Fibroblast of lung (primary cell): ENCODE measurements at regions not wholly inside any gene's neighbourhood (a gene's known extent, or its start where the extent isn't known, plus 50 kb on each side); places are given as distances from the start of the nearest gene placed in this dataset.
A peak's percentile ranks its signal among the peaks of the same experiment; 100 is the strongest.

Experiments used
- DNase-seq, 2 donors: peaks; one replicate each; pipeline versions ENCODE4 v3.0.0 to v3.0.0-alpha.2; 2010; ENCODE audit warnings: low read depth in 2 of 2
- H2AFZ ChIP-seq: 2 replicates; pipeline ENCODE4 v1.5.1; 2012; ENCODE audit warnings: low read length, control low read depth, inconsistent platforms
- H3K27ac ChIP-seq: 2 replicates; pipeline ENCODE4 v1.5.1; 2011; ENCODE audit warnings: low read length, control low read depth; ENCODE audit not compliant: insufficient read depth
- H3K27me3 ChIP-seq: 2 replicates; pipeline ENCODE4 v1.5.1; 2011; ENCODE audit warnings: mild to moderate bottlenecking, low read length; ENCODE audit not compliant: control insufficient read depth, insufficient read depth
- H3K36me3 ChIP-seq: 2 replicates; pipeline ENCODE4 v1.5.1; 2011; ENCODE audit warnings: low read length; ENCODE audit not compliant: control insufficient read depth, insufficient read depth
- H3K4me1 ChIP-seq: 2 replicates; pipeline ENCODE4 v1.5.1; 2011; ENCODE audit warnings: low read length; ENCODE audit not compliant: control insufficient read depth, insufficient read depth; ENCODE audit errors: extremely low read depth
- H3K4me2 ChIP-seq: 2 replicates; pipeline ENCODE4 v1.5.1; 2011; ENCODE audit warnings: low read length, control low read depth; ENCODE audit not compliant: insufficient read depth; ENCODE audit errors: extremely low read depth
- H3K4me3 ChIP-seq, 4 experiments: fragments of 200-600 bp in 1 of 4; sonication (generic) in 1 of 4; replicated peaks in 1 of 4; 2 replicates each; pipeline ENCODE4 v1.5.1; 2011 to 2016; ENCODE audit warnings: low read length in 4 of 4, low read depth in 3 of 4, mild to moderate bottlenecking in 3 of 4, control low read depth in 2 of 4, inconsistent platforms in 1 of 4, mixed read lengths in 1 of 4; ENCODE audit not compliant: insufficient read depth in 1 of 4; ENCODE audit errors: control extremely low read depth in 1 of 4
- H3K79me2 ChIP-seq: 2 replicates; pipeline ENCODE4 v1.5.1; 2012; ENCODE audit warnings: mild to moderate bottlenecking, low read length, inconsistent platforms; ENCODE audit not compliant: control insufficient read depth, insufficient read depth
- H3K9ac ChIP-seq: 2 replicates; pipeline ENCODE4 v1.5.1; 2011; ENCODE audit warnings: mild to moderate bottlenecking, low read length, control low read depth; ENCODE audit not compliant: insufficient read depth
- H3K9me3 ChIP-seq: 2 replicates; pipeline ENCODE4 v1.5.1; 2012; ENCODE audit warnings: low read depth, low read length; ENCODE audit not compliant: control insufficient read depth, insufficient read depth
- H4K20me1 ChIP-seq: 2 replicates; pipeline ENCODE4 v1.5.1; 2011; ENCODE audit warnings: low read length; ENCODE audit not compliant: control insufficient read depth, insufficient read depth; ENCODE audit errors: extremely low read depth
- CTCF ChIP-seq, 2 donors: IDR thresholded peaks in 1 of 2; conservative IDR thresholded peaks in 1 of 2; 1 replicate in 1 of 2; 2 replicates in 1 of 2; pipeline ENCODE4 v1.5.1; 2011 to 2012; ENCODE audit warnings: low read length in 2 of 2, control low read depth in 1 of 2, inconsistent platforms in 1 of 2, low read depth in 1 of 2, mild to moderate bottlenecking in 1 of 2
- EZH2 ChIP-seq: IDR thresholded peaks from 2 replicates; pipeline ENCODE4 v1.5.1; 2012; ENCODE audit warnings: low read length, control low read depth, mild to moderate bottlenecking; ENCODE audit errors: missing control alignments

DNA sequence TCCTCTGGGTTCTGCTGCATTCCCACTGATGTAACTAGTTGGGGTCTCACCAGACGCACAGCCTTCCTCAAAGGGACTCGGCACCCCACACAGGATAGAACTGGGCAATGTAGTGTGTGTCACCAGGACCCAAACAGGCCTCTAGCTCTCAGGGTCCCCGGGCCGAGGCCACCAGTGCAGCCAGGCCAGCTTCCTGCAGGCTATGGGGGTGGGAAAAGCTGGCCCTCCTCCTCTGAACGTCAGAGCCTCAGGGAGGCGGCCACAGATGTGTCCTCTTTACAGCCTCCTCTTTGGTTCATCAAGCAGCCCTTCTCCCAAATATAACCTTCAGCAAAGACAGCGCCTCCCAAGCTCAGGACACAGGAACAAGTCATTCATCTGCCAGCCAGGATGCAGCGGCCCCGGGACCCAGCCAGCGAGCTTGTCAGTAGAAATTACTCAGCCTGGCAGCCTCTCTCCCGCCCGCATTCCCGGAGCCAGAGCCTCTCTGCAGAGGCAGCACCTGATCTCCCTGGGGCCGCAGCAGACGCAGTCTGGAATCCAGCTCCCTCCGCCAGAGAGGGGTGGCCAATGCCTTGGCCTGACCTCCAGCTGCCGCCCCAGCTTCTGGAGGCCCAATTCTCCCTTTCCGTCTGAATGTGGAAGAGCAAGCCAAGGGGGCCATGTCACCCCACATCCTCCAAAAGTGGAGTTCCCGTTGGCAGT, 288.5 kb downstream of the FBXW7 start:
- no peak overlapping the region for H3K9ac ChIP-seq
- H3K27ac ChIP-seq = no peak overlapping the region
- H3K4me1 ChIP-seq = no peaks in the 10 kb centered on the region
- H2AFZ ChIP-seq = no peak overlapping the region
- DNase-seq = no peak
- no peaks in the 10 kb centered on the region for H3K27me3 ChIP-seq
- H4K20me1 ChIP-seq = no peaks in the 10 kb centered on the region
- H3K9me3 ChIP-seq = no peaks in the 10 kb centered on the region
- no peak overlapping the region for H3K4me2 ChIP-seq
- no peak for TF ChIP-seq EZH2
- TF ChIP-seq CTCF (conservative IDR thresholded peaks at IDR 0.05 in 1 of 2, IDR thresholded peaks at IDR 0.05 in 1 of 2; ENCODE audit: low read depth in 1 of 2, low read length in 2 of 2) = no peak
- no peak overlapping the region for H3K4me3 ChIP-seq
- no peaks in the 10 kb centered on the region for H3K79me2 ChIP-seq
- no peaks in the 10 kb centered on the region for H3K36me3 ChIP-seq

DNA sequence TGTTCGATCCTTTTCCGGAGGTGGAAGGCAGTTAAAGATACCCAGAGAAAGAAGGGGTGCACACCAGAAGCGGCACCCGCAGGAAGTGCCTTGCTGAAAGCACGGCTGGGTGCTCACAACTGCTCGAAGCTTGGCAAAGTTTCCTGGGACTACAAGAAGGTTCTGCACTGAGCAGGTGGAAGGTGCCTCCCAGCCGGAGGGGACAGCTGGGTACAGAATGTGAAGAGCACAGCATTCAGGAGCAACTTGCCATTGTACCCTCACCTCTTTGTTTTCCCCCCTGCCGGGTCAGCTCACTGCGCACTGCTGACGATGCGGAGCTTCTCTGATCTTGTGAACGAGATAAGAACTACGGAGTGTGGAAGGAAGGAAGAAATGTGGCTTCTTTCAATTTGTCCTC, 289.2 kb downstream of the FBXW7 start:
- Histone ChIP-seq H3K4me1 (no peaks in the 10 kb centered on the region), H3K27me3 (no peaks in the 10 kb centered on the region), H3K27ac (no peak overlapping the region), H2AFZ (no peak overlapping the region), H3K4me2 (no peak overlapping the region), H3K9me3 (no peaks in the 10 kb centered on the region), H4K20me1 (no peaks in the 10 kb centered on the region), H3K79me2 (no peaks in the 10 kb centered on the region), H3K36me3 (no peaks in the 10 kb centered on the region), H3K4me3 (no peak overlapping the region), H3K9ac (no peak overlapping the region)
- no peak for DNase-seq
- no peak for TF ChIP-seq CTCF (conservative IDR thresholded peaks at IDR 0.05 in 1 of 2, IDR thresholded peaks at IDR 0.05 in 1 of 2; ENCODE audit: low read depth in 1 of 2, low read length in 2 of 2)
- TF ChIP-seq EZH2 = no peak

DNA sequence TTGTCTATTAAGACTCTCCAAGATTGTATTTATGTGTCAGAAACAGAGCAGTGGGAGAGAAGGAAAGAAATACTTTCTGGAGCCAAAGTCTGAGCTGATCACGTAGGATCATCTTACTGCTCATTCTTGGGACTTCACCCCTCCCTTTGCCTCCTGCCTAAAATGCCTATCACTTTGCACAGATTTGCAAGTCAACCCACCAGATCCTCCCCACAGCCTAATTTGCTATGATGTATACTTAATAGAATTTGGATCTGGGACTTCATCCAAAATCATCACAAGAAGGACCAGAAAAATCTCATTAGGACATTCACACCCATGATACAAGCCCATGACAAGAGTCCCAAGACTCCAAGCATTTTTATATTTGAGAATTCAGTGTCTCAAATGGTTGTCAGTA, 290.2 kb downstream of the FBXW7 start:
- Histone ChIP-seq H3K79me2 (no peaks in the 10 kb centered on the region), H2AFZ (no peak overlapping the region), H3K27me3 (no peaks in the 10 kb centered on the region), H4K20me1 (no peaks in the 10 kb centered on the region), H3K9ac (no peak overlapping the region), H3K9me3 (no peaks in the 10 kb centered on the region), H3K36me3 (no peaks in the 10 kb centered on the region), H3K4me2 (no peak overlapping the region), H3K4me1 (no peaks in the 10 kb centered on the region), H3K27ac (no peak overlapping the region), H3K4me3 (no peak overlapping the region)
- TF ChIP-seq CTCF (conservative IDR thresholded peaks at IDR 0.05 in 1 of 2, IDR thresholded peaks at IDR 0.05 in 1 of 2; ENCODE audit: low read depth in 1 of 2, low read length in 2 of 2) (no peak), EZH2 (no peak)
- peak in 1 of 2 donors; percentile 57 for DNase-seq
